T-helper 1 cell (primary cell): ENCODE measurements at regions not wholly inside any gene's neighbourhood (a gene's known extent, or its start where the extent isn't known, plus 50 kb on each side); places are given as distances from the start of the nearest gene placed in this dataset.
A peak's percentile ranks its signal among the peaks of the same experiment; 100 is the strongest.
"Not testable (repeated sequence)": the region's sequence is repeated elsewhere in the genome, so short reads cannot be mapped to it uniquely, and the experiment has no call there.

ENCODE experiments used
- DNase-seq, 5 donors: peaks; one replicate each; pipeline ENCODE4 v3.0.0-alpha.2; 2012 to 2020

- DNase-seq: no peak
These were observed 344.8 kb downstream of the CNTN3 start for GRCh38 chr3:74269689-74270088.

GRCh38 chr3:74268753-74269152 is 345.7 kb downstream of the CNTN3 start:
- DNase-seq: no peak

GRCh38 chr3:74267588-74268184 is 346.8 kb downstream of the CNTN3 start:
- peak in 1 of 5 donors; percentile 10 for DNase-seq

GRCh38 chr3:74267131-74267530 is 347.3 kb downstream of the CNTN3 start:
- no peak for DNase-seq

GRCh38 chr3:74265069-74265468 is 349.4 kb downstream of the CNTN3 start:
- DNase-seq: no peak

GRCh38 chr3:74263031-74263430 is 351.4 kb downstream of the CNTN3 start:
- DNase-seq: no peak

GRCh38 chr3:74233091-74233490 is 381.4 kb downstream of the CNTN3 start:
- no peak for DNase-seq

GRCh38 chr3:74217467-74217866 is 397.0 kb downstream of the CNTN3 start:
- DNase-seq: no peak

GRCh38 chr3:74214286-74214685 is 400.2 kb downstream of the CNTN3 start:
- no peak for DNase-seq

- DNase-seq: no peak
These were observed 403.7 kb downstream of the CNTN3 start for GRCh38 chr3:74210739-74211138.

- DNase-seq: no peak
These were observed 413.5 kb downstream of the CNTN3 start for GRCh38 chr3:74200952-74201351.

GRCh38 chr3:74178664-74179063 is 435.8 kb downstream of the CNTN3 start:
- DNase-seq: not testable (repeated sequence)

GRCh38 chr3:74173090-74173489 is 441.4 kb downstream of the CNTN3 start:
- DNase-seq: no peak

GRCh38 chr3:74167926-74168325 is 446.5 kb downstream of the CNTN3 start:
- no peak for DNase-seq

- no peak for DNase-seq
These were observed 449.2 kb downstream of the CNTN3 start for GRCh38 chr3:74165211-74165610.

- DNase-seq: no peak
These were observed 465.0 kb downstream of the CNTN3 start for GRCh38 chr3:74149466-74149865.

GRCh38 chr3:74145277-74145676 is 469.2 kb downstream of the CNTN3 start:
- DNase-seq: no peak

- DNase-seq: no peak
These were observed 474.8 kb downstream of the CNTN3 start for GRCh38 chr3:74139648-74140047.

- DNase-seq: no peak
These were observed 476.7 kb downstream of the CNTN3 start for GRCh38 chr3:74137790-74138189.

GRCh38 chr3:74135808-74136207 is 478.7 kb downstream of the CNTN3 start:
- no peak for DNase-seq

- no peak for DNase-seq
These were observed 479.6 kb downstream of the CNTN3 start for GRCh38 chr3:74134831-74135230.

- not testable (repeated sequence) for DNase-seq
These were observed 482.7 kb downstream of the CNTN3 start for GRCh38 chr3:74131546-74132328.

GRCh38 chr3:74129611-74130010 is 484.8 kb downstream of the CNTN3 start:
- DNase-seq: no peak

- DNase-seq: no peak
These were observed 485.4 kb downstream of the CNTN3 start for GRCh38 chr3:74129056-74129455.

GRCh38 chr3:74127256-74127655 is 487.2 kb downstream of the CNTN3 start:
- DNase-seq: no peak
